HEK293T (cell line): ENCODE measurements at regions not wholly inside any gene's neighbourhood (a gene's known extent, or its start where the extent isn't known, plus 50 kb on each side); places are given as distances from the start of the nearest gene placed in this dataset.
"Not testable (repeated sequence)": the region's sequence is repeated elsewhere in the genome, so short reads cannot be mapped to it uniquely, and the experiment has no call there.

ENCODE experiments used
- FOXK2 ChIP-seq: fragments of 450-650 bp; IDR thresholded peaks from 2 replicates; pipeline ENCODE4 v1.6.1; 2016; ENCODE audit warnings: mild to moderate bottlenecking
- L3MBTL2 ChIP-seq: fragments of 450-650 bp; conservative IDR thresholded peaks from 2 replicates; pipeline ENCODE4 v1.6.1; 2016; ENCODE audit warnings: mild to moderate bottlenecking

- TF ChIP-seq FOXK2, L3MBTL2: not testable (repeated sequence)
Measured at GRCh38 chr19:30067956-30068506, 126.0 kb downstream of the URI1 start.
